CD14-positive monocyte (primary cell): ENCODE measurements at regions not wholly inside any gene's neighbourhood (a gene's known extent, or its start where the extent isn't known, plus 50 kb on each side); places are given as distances from the start of the nearest gene placed in this dataset.

Source experiments
- DNase-seq, 3 donors: peaks; one replicate each; pipeline ENCODE4 v3.0.0-alpha.2; 2011 to 2022
- H2AFZ ChIP-seq: 2 replicates; pipeline ENCODE4 v1.6.0; 2012; ENCODE audit warnings: mild to moderate bottlenecking, low read depth, low read length, inconsistent platforms; ENCODE audit not compliant: insufficient read depth, poor library complexity, severe bottlenecking
- H3K27ac ChIP-seq, 2 donors: 1 replicate in 1 of 2; 2 replicates in 1 of 2; pipeline ENCODE4 v1.5.1; 2012 to 2013; ENCODE audit warnings: low read length in 2 of 2, control low read depth in 1 of 2, inconsistent platforms in 1 of 2, low read depth in 1 of 2, mild to moderate bottlenecking in 1 of 2
- H3K27me3 ChIP-seq, 2 donors: one replicate each; pipeline versions ENCODE4 v1.6.0 to v1.6.1; 2011 to 2013; ENCODE audit warnings: low read length in 2 of 2; ENCODE audit not compliant: control insufficient read depth in 2 of 2, insufficient read depth in 2 of 2
- H3K36me3 ChIP-seq, 2 donors: replicated peaks in 1 of 2; 1 replicate in 1 of 2; 2 replicates in 1 of 2; pipeline versions ENCODE4 v1.5.1 to v1.6.1; 2012 to 2013; ENCODE audit warnings: low read length in 2 of 2, control low read depth in 1 of 2, inconsistent platforms in 1 of 2, mild to moderate bottlenecking in 1 of 2; ENCODE audit not compliant: insufficient read depth in 2 of 2, control insufficient read depth in 1 of 2
- H3K4me1 ChIP-seq, 2 donors: 1 replicate in 1 of 2; 2 replicates in 1 of 2; pipeline versions ENCODE4 v1.5.1 to v1.6.1; 2012 to 2013; ENCODE audit warnings: low read length in 2 of 2, control low read depth in 1 of 2, inconsistent platforms in 1 of 2, mild to moderate bottlenecking in 1 of 2, moderate library complexity in 1 of 2; ENCODE audit not compliant: insufficient read depth in 2 of 2, control insufficient read depth in 1 of 2
- H3K4me2 ChIP-seq: replicated peaks from 2 replicates; pipeline ENCODE3; 2012; ENCODE audit warnings: low read length, moderate library complexity, mild to moderate bottlenecking; ENCODE audit not compliant: poor library complexity, severe bottlenecking; ENCODE audit errors: extremely low read depth
- H3K4me3 ChIP-seq, 3 experiments: fragments of 200-600 bp in 1 of 3; sonication (generic) in 1 of 3; replicated peaks in 1 of 3; 1 replicate in 2 of 3; 2 replicates in 1 of 3; pipeline ENCODE4 v1.5.1; 2011 to 2013; ENCODE audit warnings: low read length in 3 of 3, mild to moderate bottlenecking in 3 of 3, control low read depth in 2 of 3, low read depth in 2 of 3, inconsistent platforms in 1 of 3, moderate library complexity in 1 of 3
- H3K79me2 ChIP-seq: 2 replicates; pipeline ENCODE4 v1.6.0; 2012; ENCODE audit warnings: mild to moderate bottlenecking, control low read depth, inconsistent platforms, low read length, moderate library complexity; ENCODE audit not compliant: insufficient read depth
- H3K9ac ChIP-seq: 2 replicates; pipeline ENCODE4 v1.6.0; 2017; ENCODE audit warnings: low read length, mild to moderate bottlenecking; ENCODE audit not compliant: insufficient read depth, poor library complexity, severe bottlenecking
- H3K9me3 ChIP-seq, 2 donors: replicated peaks in 1 of 2; 1 replicate in 1 of 2; 2 replicates in 1 of 2; pipeline versions ENCODE4 v1.5.1 to v1.6.1; 2012 to 2013; ENCODE audit warnings: low read length in 2 of 2, control low read depth in 1 of 2; ENCODE audit not compliant: control insufficient read depth in 1 of 2, insufficient read depth in 1 of 2
- H4K20me1 ChIP-seq: 2 replicates; pipeline ENCODE4 v1.6.0; 2012; ENCODE audit warnings: mild to moderate bottlenecking, low read length, control low read depth, moderate library complexity; ENCODE audit not compliant: insufficient read depth
- H3K27ac Mint-ChIP-seq, 7 donors: one replicate each; pipeline ENCODE4 v1.8.0; 2020; ENCODE audit warnings: mild to moderate bottlenecking in 7 of 7, mixed read lengths in 7 of 7, moderate library complexity in 6 of 7, inconsistent platforms in 2 of 7
- H3K27me3 Mint-ChIP-seq, 3 donors: one replicate each; pipeline ENCODE4 v1.8.0; 2021 to 2022; ENCODE audit warnings: low read depth in 3 of 3, mild to moderate bottlenecking in 3 of 3, mixed read lengths in 3 of 3, moderate library complexity in 3 of 3, inconsistent platforms in 1 of 3
- H3K36me3 Mint-ChIP-seq, 2 donors: one replicate each; pipeline ENCODE4 v1.8.0; 2020; ENCODE audit warnings: mixed read lengths in 2 of 2, inconsistent platforms in 1 of 2, mild to moderate bottlenecking in 1 of 2
- H3K4me1 Mint-ChIP-seq: one replicate; pipeline ENCODE4 v1.8.0; 2020; ENCODE audit warnings: mild to moderate bottlenecking, mixed read lengths
- H3K4me3 Mint-ChIP-seq, 2 donors: one replicate each; pipeline ENCODE4 v1.8.0; 2020; ENCODE audit warnings: mild to moderate bottlenecking in 2 of 2, mixed read lengths in 2 of 2, moderate library complexity in 1 of 2
- H3K9me3 Mint-ChIP-seq, 7 donors: one replicate each; pipeline ENCODE4 v1.8.0; 2020 to 2022; ENCODE audit warnings: mixed read lengths in 7 of 7, mild to moderate bottlenecking in 6 of 7, moderate library complexity in 6 of 7, inconsistent platforms in 2 of 7
- WGBS: methylation state at CpG from one replicate; pipeline ENCODE4 v1.1.5; 2013; ENCODE audit warnings: missing lambda C conversion rate; ENCODE audit not compliant: insufficient coverage; 5-methylcytosine and 5-hydroxymethylcytosine counted together
- intact Hi-C, 2 donors: fragments of 100-400 bp; cut with micrococcal nuclease; formaldehyde crosslinking; loops; one replicate each; pipeline versions ENCODE4 v1.15.0 to v1.15.1; 2023
- TF ChIP-seq, protein P1 (sequence below): fragments of 200-600 bp; IDR thresholded peaks from one replicate; pipeline ENCODE4 v1.8.0; 2022; ENCODE audit warnings: antibody characterized with exemption, mild to moderate bottlenecking

DNA sequence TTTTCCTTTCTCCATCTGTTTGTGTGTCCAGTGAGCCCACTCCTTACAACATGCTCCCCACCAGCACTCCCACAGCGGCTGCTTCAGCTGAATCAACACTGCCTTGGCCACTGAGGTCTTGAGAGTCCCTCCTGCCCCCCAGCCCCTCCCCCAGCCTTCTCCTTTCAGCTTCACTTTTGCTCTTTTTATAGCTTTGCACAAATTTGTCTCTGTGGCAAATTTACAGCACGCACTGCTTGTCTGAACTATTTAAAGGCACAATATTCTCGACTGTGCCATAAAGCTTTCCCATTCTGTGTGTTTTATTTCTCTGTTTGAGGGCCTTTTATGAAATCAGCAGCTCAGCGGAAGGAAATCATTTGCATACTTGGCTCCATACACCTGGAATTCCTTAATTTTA lies 579.3 kb downstream of the TOX3 start:
- Histone ChIP-seq H3K27me3 (no peaks in the 10 kb centered on the region), H2AFZ (no peak overlapping the region), H3K9me3 (no peaks in the 10 kb centered on the region), H3K4me2 (no peak overlapping the region), H3K4me3 (no peak overlapping the region), H3K36me3 (no peaks in the 10 kb centered on the region), H3K9ac (no peak overlapping the region), H3K27ac (no peak overlapping the region), H3K79me2 (no peaks in the 10 kb centered on the region), H3K4me1 (no peaks in the 10 kb centered on the region), H4K20me1 (no peaks in the 10 kb centered on the region)
- H3K36me3 Mint-ChIP-seq = no peaks in the 10 kb centered on the region
- TF ChIP-seq, protein P1, sequence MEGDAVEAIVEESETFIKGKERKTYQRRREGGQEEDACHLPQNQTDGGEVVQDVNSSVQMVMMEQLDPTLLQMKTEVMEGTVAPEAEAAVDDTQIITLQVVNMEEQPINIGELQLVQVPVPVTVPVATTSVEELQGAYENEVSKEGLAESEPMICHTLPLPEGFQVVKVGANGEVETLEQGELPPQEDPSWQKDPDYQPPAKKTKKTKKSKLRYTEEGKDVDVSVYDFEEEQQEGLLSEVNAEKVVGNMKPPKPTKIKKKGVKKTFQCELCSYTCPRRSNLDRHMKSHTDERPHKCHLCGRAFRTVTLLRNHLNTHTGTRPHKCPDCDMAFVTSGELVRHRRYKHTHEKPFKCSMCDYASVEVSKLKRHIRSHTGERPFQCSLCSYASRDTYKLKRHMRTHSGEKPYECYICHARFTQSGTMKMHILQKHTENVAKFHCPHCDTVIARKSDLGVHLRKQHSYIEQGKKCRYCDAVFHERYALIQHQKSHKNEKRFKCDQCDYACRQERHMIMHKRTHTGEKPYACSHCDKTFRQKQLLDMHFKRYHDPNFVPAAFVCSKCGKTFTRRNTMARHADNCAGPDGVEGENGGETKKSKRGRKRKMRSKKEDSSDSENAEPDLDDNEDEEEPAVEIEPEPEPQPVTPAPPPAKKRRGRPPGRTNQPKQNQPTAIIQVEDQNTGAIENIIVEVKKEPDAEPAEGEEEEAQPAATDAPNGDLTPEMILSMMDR = no peak
- H3K9me3 Mint-ChIP-seq = no peaks in the 10 kb centered on the region
- H3K4me1 Mint-ChIP-seq = no peaks in the 10 kb centered on the region
- H3K27me3 Mint-ChIP-seq = peaks cover 0 to 2% (median 0%) of the 10 kb centered on the region in 3 donors
- no peak overlapping the region for H3K27ac Mint-ChIP-seq
- H3K4me3 Mint-ChIP-seq = no peak overlapping the region
- intact Hi-C loops = no loop called here
- DNase-seq = no peak
- WGBS = 70% methylated on average over 3 of the region's 4 CpGs

DNA sequence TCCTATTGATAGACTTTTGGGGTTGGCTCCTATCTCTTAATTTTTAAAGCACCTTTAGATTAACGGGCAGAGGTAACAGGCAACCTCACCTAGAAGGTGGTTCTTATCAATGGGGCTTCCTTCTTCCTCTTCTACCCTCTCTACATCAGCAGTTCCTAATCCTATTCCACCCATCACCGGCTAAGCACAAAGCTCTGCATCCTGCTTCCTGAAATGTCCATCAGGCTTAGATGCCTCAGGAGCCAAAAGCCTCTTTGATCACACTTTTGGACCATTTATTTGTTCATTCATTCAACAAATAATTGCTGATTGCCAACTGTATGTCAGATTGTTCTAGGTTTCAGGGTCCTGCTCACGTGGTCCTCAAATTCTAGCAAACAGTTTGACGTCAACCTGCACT lies 586.0 kb downstream of the TOX3 start:
- Mint-ChIP-seq H3K27me3 (peaks cover 0 to 4% (median 1%) of the 10 kb centered on the region in 3 donors), H3K27ac (no peak overlapping the region), H3K4me3 (no peak overlapping the region), H3K36me3 (no peaks in the 10 kb centered on the region), H3K9me3 (no peaks in the 10 kb centered on the region), H3K4me1 (no peaks in the 10 kb centered on the region)
- DNase-seq = no peak
- no peak overlapping the region for H3K4me3 ChIP-seq
- H3K36me3 ChIP-seq = no peaks in the 10 kb centered on the region
- H4K20me1 ChIP-seq = no peaks in the 10 kb centered on the region
- WGBS = 13% methylated on average over 1 of the region's 4 CpGs
- H3K27me3 ChIP-seq = no peaks in the 10 kb centered on the region
- no peak overlapping the region for H3K4me2 ChIP-seq
- H3K9ac ChIP-seq = no peak overlapping the region
- no peaks in the 10 kb centered on the region for H3K79me2 ChIP-seq
- no peak overlapping the region for H3K27ac ChIP-seq
- intact Hi-C loops = no loop called here
- H2AFZ ChIP-seq = no peak overlapping the region
- no peaks in the 10 kb centered on the region for H3K4me1 ChIP-seq
- TF ChIP-seq, protein P1 = no peak
- H3K9me3 ChIP-seq = no peaks in the 10 kb centered on the region
